Stomach (tissue), 4 donors: ENCODE measurements at regions not wholly inside any gene's neighbourhood (a gene's known extent, or its start where the extent isn't known, plus 50 kb on each side); places are given as distances from the start of the nearest gene placed in this dataset.

Source experiments
- CTCF ChIP-seq, 7 experiments: fragments of 450-650 bp in 4 of 7; fragments of 200-600 bp in 3 of 7; sonication (generic) in 3 of 7; IDR thresholded peaks; one replicate each; pipeline ENCODE4 v1.5.1; 2016 to 2019; ENCODE audit warnings: antibody characterized with exemption in 7 of 7, control low read depth in 2 of 7, mild to moderate bottlenecking in 1 of 7
- POLR2A ChIP-seq, 4 donors: fragments of 450-650 bp; IDR thresholded peaks; one replicate each; pipeline ENCODE4 v1.6.1; 2016; ENCODE audit warnings: antibody characterized with exemption in 4 of 4, control low read depth in 2 of 4, mild to moderate bottlenecking in 1 of 4, moderate library complexity in 1 of 4
- POLR2AphosphoS5 ChIP-seq, 3 donors: sonication (generic); formaldehyde crosslinking; IDR thresholded peaks; one replicate each; pipeline ENCODE4 v1.6.1; 2016; ENCODE audit warnings: antibody characterized with exemption in 3 of 3

GRCh38 chr10:113316506-113316905 lies 236.3 kb upstream of the HABP2 start:
- TF ChIP-seq POLR2A (IDR thresholded peaks at IDR 0.05) (no peak), CTCF (IDR thresholded peaks at IDR 0.05) (no peak), POLR2AphosphoS5 (IDR thresholded peaks at IDR 0.05) (no peak)
